ENCODE measurements at regions not wholly inside any gene's neighbourhood (a gene's known extent, or its start where the extent isn't known, plus 50 kb on each side); places are given as distances from the start of the nearest gene placed in this dataset.

DNA sequence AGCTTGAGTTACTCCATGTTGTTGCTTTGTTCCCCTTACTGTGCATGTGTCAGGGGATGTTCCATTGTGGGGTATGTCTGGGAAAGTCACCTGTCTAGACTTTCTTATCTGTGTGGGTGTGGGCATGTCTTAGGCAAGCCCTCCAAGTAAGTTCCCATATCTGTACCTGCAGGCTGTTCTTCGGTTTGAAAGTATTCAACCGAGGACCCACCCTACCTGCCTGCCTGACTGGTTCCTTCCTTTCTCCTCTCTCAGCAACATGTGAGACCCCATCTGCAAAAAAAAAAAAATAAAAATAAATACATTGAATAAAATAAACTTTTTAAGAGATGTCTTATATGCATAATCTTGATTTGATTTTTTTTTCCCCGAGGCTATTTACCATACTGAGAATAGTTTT is 622.7 kb downstream of the TDRD15 start:
- Histone ChIP-seq H3K4me3 (ENCODE audit: low read length in 2 of 2) (no peak overlapping the region), H2AFZ (ENCODE audit: low read length) (no peak overlapping the region)
- WGBS, 2 donors (ENCODE audit: extremely low coverage in 2 of 2, insufficient read length in 2 of 2, insufficient replicate concordance in 1 of 2), result no CpG with 5 or more reads among the region's 3 CpGs

DNA sequence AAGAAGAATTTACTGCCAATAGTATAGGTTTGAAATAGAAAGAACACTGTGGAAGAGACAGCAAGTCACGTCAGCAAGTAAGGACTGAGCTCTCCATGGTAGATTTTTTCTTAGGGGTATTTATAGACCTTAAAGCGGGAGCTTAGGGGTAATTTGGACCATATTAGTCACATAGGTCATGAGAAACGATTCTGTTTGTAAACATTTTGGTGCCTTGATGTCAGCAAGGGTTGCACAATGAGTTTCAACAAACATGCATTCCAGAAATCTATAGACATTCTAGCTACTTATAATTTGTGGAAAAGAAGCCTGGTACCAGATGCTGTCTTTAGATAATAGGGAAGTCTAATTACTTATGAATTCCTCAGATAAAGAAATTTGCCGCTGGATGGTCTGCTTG is 624.7 kb downstream of the TDRD15 start:
- H2AFZ ChIP-seq (ENCODE audit: low read length), result no peak overlapping the region
- H3K9me3 ChIP-seq (replicated peaks in 1 of 2; ENCODE audit: control insufficient read depth in 2 of 2, insufficient read depth in 1 of 2, low read depth in 1 of 2, low read length in 2 of 2), result peaks cover 0 to 5% of the 10 kb centered on the region in 2 donors
- no peak for DNase-seq (ENCODE audit: low spot score)
- no peak overlapping the region for H3K27ac ChIP-seq (replicated peaks; ENCODE audit: low read length)
- H3K4ac ChIP-seq (ENCODE audit: low read length), result no peak overlapping the region
- WGBS, 2 donors (ENCODE audit: extremely low coverage in 2 of 2, insufficient read length in 2 of 2, insufficient replicate concordance in 1 of 2), result no CpG with 5 or more reads among the region's 4 CpGs
- no peak overlapping the region for H3K18ac ChIP-seq (ENCODE audit: low read length)
- H3K79me1 ChIP-seq (ENCODE audit: low read depth, low read length), result no peaks in the 10 kb centered on the region
- no peak overlapping the region for H3K4me3 ChIP-seq (ENCODE audit: low read length in 2 of 2)
- no peaks in the 10 kb centered on the region for H3K4me1 ChIP-seq (ENCODE audit: control insufficient read depth in 2 of 2, insufficient read depth in 1 of 2, low read depth in 1 of 2, low read length in 2 of 2)
- H2AK5ac ChIP-seq (ENCODE audit: low read depth, low read length), result no peak overlapping the region
- H3K27me3 ChIP-seq (ENCODE audit: control insufficient read depth in 3 of 3, insufficient read depth in 3 of 3, low read depth in 1 of 3, low read length in 3 of 3), result no peaks in the 10 kb centered on the region
- H2BK5ac ChIP-seq (ENCODE audit: low read length), result no peak overlapping the region
- no peaks in the 10 kb centered on the region for H3K36me3 ChIP-seq (replicated peaks in 1 of 2; ENCODE audit: control insufficient read depth in 2 of 2, insufficient read depth in 2 of 2, low read length in 2 of 2)
- H3K4me2 ChIP-seq (ENCODE audit: insufficient read depth, low read length, poor library complexity, severe bottlenecking), result no peak overlapping the region
- H2BK12ac ChIP-seq (ENCODE audit: low read length), result no peak overlapping the region
- no peak overlapping the region for H2BK120ac ChIP-seq (ENCODE audit: low read depth, low read length)
- H4K8ac ChIP-seq (ENCODE audit: low read depth, low read length), result no peak overlapping the region
- H3K14ac ChIP-seq (ENCODE audit: low read length), result no peak overlapping the region
- H3K9ac ChIP-seq (ENCODE audit: low read depth, low read length, poor library complexity), result no peak overlapping the region
- no peak overlapping the region for H2BK15ac ChIP-seq (ENCODE audit: low read length)
- no peak overlapping the region for H3K23ac ChIP-seq (ENCODE audit: low read depth, low read length, poor library complexity)
- no peak overlapping the region for H4K91ac ChIP-seq (ENCODE audit: low read depth, low read length, poor library complexity)

More for the DNA sequence above, 622.7 kb downstream of the TDRD15 start:
- H3K9ac ChIP-seq (ENCODE audit: low read depth, low read length, poor library complexity), result no peak overlapping the region
- peaks cover 0 to 5% of the 10 kb centered on the region in 2 donors for H3K9me3 ChIP-seq (replicated peaks in 1 of 2; ENCODE audit: control insufficient read depth in 2 of 2, insufficient read depth in 1 of 2, low read depth in 1 of 2, low read length in 2 of 2)
- H3K14ac ChIP-seq (ENCODE audit: low read length), result no peak overlapping the region
- no peak overlapping the region for H3K27ac ChIP-seq (replicated peaks; ENCODE audit: low read length)
- H4K8ac ChIP-seq (ENCODE audit: low read depth, low read length), result no peak overlapping the region
- no peak overlapping the region for H2BK15ac ChIP-seq (ENCODE audit: low read length)
- no peak overlapping the region for H3K18ac ChIP-seq (ENCODE audit: low read length)
- H2BK5ac ChIP-seq (ENCODE audit: low read length), result no peak overlapping the region
- H3K23ac ChIP-seq (ENCODE audit: low read depth, low read length, poor library complexity), result no peak overlapping the region
- DNase-seq (ENCODE audit: low spot score), result no peak
- no peaks in the 10 kb centered on the region for H3K36me3 ChIP-seq (replicated peaks in 1 of 2; ENCODE audit: control insufficient read depth in 2 of 2, insufficient read depth in 2 of 2, low read length in 2 of 2)
- H4K91ac ChIP-seq (ENCODE audit: low read depth, low read length, poor library complexity), result no peak overlapping the region
- no peak overlapping the region for H2AK5ac ChIP-seq (ENCODE audit: low read depth, low read length)
- H3K4me2 ChIP-seq (ENCODE audit: insufficient read depth, low read length, poor library complexity, severe bottlenecking), result no peak overlapping the region
- H3K4me1 ChIP-seq (ENCODE audit: control insufficient read depth in 2 of 2, insufficient read depth in 1 of 2, low read depth in 1 of 2, low read length in 2 of 2), result no peaks in the 10 kb centered on the region
- no peaks in the 10 kb centered on the region for H3K27me3 ChIP-seq (ENCODE audit: control insufficient read depth in 3 of 3, insufficient read depth in 3 of 3, low read depth in 1 of 3, low read length in 3 of 3)
- no peak overlapping the region for H3K4ac ChIP-seq (ENCODE audit: low read length)
- H2BK12ac ChIP-seq (ENCODE audit: low read length), result no peak overlapping the region
- H2BK120ac ChIP-seq (ENCODE audit: low read depth, low read length), result no peak overlapping the region
- H3K79me1 ChIP-seq (ENCODE audit: low read depth, low read length), result no peaks in the 10 kb centered on the region

DNA sequence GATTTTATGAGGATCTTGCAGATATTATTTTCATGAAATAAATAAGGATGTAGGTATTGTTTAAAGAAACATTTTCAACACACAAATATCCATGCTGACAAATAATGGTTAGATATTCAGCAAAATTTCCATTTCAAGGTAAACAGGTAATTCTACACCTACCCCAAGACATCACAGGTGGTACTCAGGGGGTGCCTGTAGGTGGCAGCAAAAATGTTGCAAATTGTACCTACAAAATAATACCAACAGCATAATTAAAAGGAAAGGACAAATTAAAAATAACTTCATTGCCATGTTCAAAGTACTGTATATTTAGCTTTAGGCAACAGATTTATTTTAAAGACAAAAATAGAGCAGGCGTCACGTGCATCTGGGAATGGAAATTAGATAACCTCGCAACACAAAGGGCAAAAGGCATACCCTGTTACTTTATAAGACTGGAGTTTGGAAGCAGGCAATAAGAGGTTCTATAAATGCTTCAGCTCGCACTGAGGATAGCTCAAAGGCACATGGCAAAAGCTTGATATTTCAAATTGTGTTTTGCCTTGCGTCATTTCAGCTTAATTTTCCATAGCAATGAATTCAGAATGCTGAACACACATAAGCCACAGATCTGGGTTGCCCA is 630.5 kb downstream of the TDRD15 start:
- peaks cover 0 to 2% of the 10 kb centered on the region in 2 donors for H3K4me1 ChIP-seq (ENCODE audit: control insufficient read depth in 2 of 2, insufficient read depth in 1 of 2, low read depth in 1 of 2, low read length in 2 of 2)
- H4K91ac ChIP-seq (ENCODE audit: low read depth, low read length, poor library complexity), result no peak overlapping the region
- H3K4ac ChIP-seq (ENCODE audit: low read length), result no peak overlapping the region
- H3K4me2 ChIP-seq (ENCODE audit: insufficient read depth, low read length, poor library complexity, severe bottlenecking), result no peak overlapping the region
- H3K9ac ChIP-seq (ENCODE audit: low read depth, low read length, poor library complexity), result no peak overlapping the region
- no peaks in the 10 kb centered on the region for H3K79me1 ChIP-seq (ENCODE audit: low read depth, low read length)
- no peak overlapping the region for H2BK120ac ChIP-seq (ENCODE audit: low read depth, low read length)
- H3K23ac ChIP-seq (ENCODE audit: low read depth, low read length, poor library complexity), result no peak overlapping the region
- no peaks in the 10 kb centered on the region for H3K9me3 ChIP-seq (replicated peaks in 1 of 2; ENCODE audit: control insufficient read depth in 2 of 2, insufficient read depth in 1 of 2, low read depth in 1 of 2, low read length in 2 of 2)
- no peak overlapping the region for H3K4me3 ChIP-seq (ENCODE audit: low read length in 2 of 2)
- no peak overlapping the region for H2AFZ ChIP-seq (ENCODE audit: low read length)
- no peaks in the 10 kb centered on the region for H3K27me3 ChIP-seq (ENCODE audit: control insufficient read depth in 3 of 3, insufficient read depth in 3 of 3, low read depth in 1 of 3, low read length in 3 of 3)
- DNase-seq (ENCODE audit: low spot score), result no peak
- H2BK5ac ChIP-seq (ENCODE audit: low read length), result no peak overlapping the region
- H2BK12ac ChIP-seq (ENCODE audit: low read length), result no peak overlapping the region
- H3K36me3 ChIP-seq (replicated peaks in 1 of 2; ENCODE audit: control insufficient read depth in 2 of 2, insufficient read depth in 2 of 2, low read length in 2 of 2), result no peaks in the 10 kb centered on the region
- H2AK5ac ChIP-seq (ENCODE audit: low read depth, low read length), result no peak overlapping the region
- H3K18ac ChIP-seq (ENCODE audit: low read length), result no peak overlapping the region
- H2BK15ac ChIP-seq (ENCODE audit: low read length), result no peak overlapping the region
- no peak overlapping the region for H3K14ac ChIP-seq (ENCODE audit: low read length)
- no peak overlapping the region for H4K8ac ChIP-seq (ENCODE audit: low read depth, low read length)
- no peak overlapping the region for H3K27ac ChIP-seq (replicated peaks; ENCODE audit: low read length)
- no CpG with 5 or more reads among the region's 5 CpGs for WGBS, 2 donors (ENCODE audit: extremely low coverage in 2 of 2, insufficient read length in 2 of 2, insufficient replicate concordance in 1 of 2)

DNA sequence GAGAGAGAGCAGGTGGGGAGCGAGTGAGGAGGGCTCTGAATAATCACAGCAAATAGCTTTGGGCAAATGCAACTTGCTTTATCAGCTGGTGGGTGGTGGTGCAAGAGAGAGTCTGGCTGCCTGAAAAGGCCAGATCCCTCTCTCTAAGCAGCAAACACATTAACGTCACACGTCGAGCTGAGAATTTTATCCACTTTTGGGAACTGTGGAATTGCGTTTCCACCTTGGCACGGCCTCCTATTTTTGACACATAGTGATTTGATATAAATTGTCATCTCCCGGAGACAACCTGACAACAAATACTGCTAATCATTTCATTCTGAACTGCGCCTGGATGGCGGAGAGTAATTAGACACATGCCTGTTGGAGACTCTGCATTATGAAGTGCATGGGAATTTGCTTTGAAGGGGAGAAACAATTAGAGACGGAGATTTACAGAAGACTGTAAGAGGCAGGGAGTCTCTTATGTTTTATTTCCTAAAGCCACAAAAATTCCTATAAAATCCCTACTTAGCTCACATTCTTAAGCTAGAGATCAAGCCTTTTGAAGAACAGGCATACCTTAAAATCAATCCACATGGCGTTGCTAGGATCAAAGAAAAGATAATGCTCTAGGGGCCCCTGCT is 634.1 kb downstream of the TDRD15 start:
- H2BK5ac ChIP-seq (ENCODE audit: low read length), result no peak overlapping the region
- H3K9ac ChIP-seq (ENCODE audit: low read depth, low read length, poor library complexity), result no peak overlapping the region
- no peak overlapping the region for H3K14ac ChIP-seq (ENCODE audit: low read length)
- H2BK12ac ChIP-seq (ENCODE audit: low read length), result no peak overlapping the region
- H3K27ac ChIP-seq (replicated peaks; ENCODE audit: low read length), result no peak overlapping the region
- H3K36me3 ChIP-seq (replicated peaks in 1 of 2; ENCODE audit: control insufficient read depth in 2 of 2, insufficient read depth in 2 of 2, low read length in 2 of 2), result no peaks in the 10 kb centered on the region
- H3K79me1 ChIP-seq (ENCODE audit: low read depth, low read length), result no peaks in the 10 kb centered on the region
- no peak overlapping the region for H3K4me3 ChIP-seq (ENCODE audit: low read length in 2 of 2)
- no peak overlapping the region for H2BK120ac ChIP-seq (ENCODE audit: low read depth, low read length)
- H4K91ac ChIP-seq (ENCODE audit: low read depth, low read length, poor library complexity), result no peak overlapping the region
- H3K23ac ChIP-seq (ENCODE audit: low read depth, low read length, poor library complexity), result no peak overlapping the region
- no peak overlapping the region for H2BK15ac ChIP-seq (ENCODE audit: low read length)
- H3K18ac ChIP-seq (ENCODE audit: low read length), result no peak overlapping the region
- H2AFZ ChIP-seq (ENCODE audit: low read length), result no peak overlapping the region
- WGBS, 2 donors (ENCODE audit: extremely low coverage in 2 of 2, insufficient read length in 2 of 2, insufficient replicate concordance in 1 of 2), result no CpG with 5 or more reads among the region's 11 CpGs
- no peak overlapping the region for H3K4ac ChIP-seq (ENCODE audit: low read length)
- DNase-seq (ENCODE audit: low spot score), result no peak
- no peaks in the 10 kb centered on the region for H3K27me3 ChIP-seq (ENCODE audit: control insufficient read depth in 3 of 3, insufficient read depth in 3 of 3, low read depth in 1 of 3, low read length in 3 of 3)
- H2AK5ac ChIP-seq (ENCODE audit: low read depth, low read length), result no peak overlapping the region
- no peak overlapping the region for H4K8ac ChIP-seq (ENCODE audit: low read depth, low read length)
- no peak overlapping the region for H3K4me2 ChIP-seq (ENCODE audit: insufficient read depth, low read length, poor library complexity, severe bottlenecking)
- H3K4me1 ChIP-seq (ENCODE audit: control insufficient read depth in 2 of 2, insufficient read depth in 1 of 2, low read depth in 1 of 2, low read length in 2 of 2), result peaks cover 0 to 2% of the 10 kb centered on the region in 2 donors
- H3K9me3 ChIP-seq (replicated peaks in 1 of 2; ENCODE audit: control insufficient read depth in 2 of 2, insufficient read depth in 1 of 2, low read depth in 1 of 2, low read length in 2 of 2), result peaks cover 0 to 2% of the 10 kb centered on the region in 2 donors
